Kidney epithelial cell (primary cell): ENCODE measurements at regions not wholly inside any gene's neighbourhood (a gene's known extent, or its start where the extent isn't known, plus 50 kb on each side); places are given as distances from the start of the nearest gene placed in this dataset.

ENCODE experiments used
- DNase-seq: peaks from one replicate; pipeline ENCODE4 v3.0.0-alpha.2; 2010; ENCODE audit warnings: low read depth
- H3K27me3 ChIP-seq: 2 replicates; pipeline ENCODE4 v1.6.0; 2011; ENCODE audit warnings: low read length; ENCODE audit not compliant: control insufficient read depth, insufficient read depth
- H3K36me3 ChIP-seq: 2 replicates; pipeline ENCODE4 v1.5.1; 2011; ENCODE audit warnings: low read length; ENCODE audit not compliant: control insufficient read depth, insufficient read depth
- H3K4me3 ChIP-seq: 2 replicates; pipeline ENCODE4 v1.5.1; 2011; ENCODE audit warnings: low read depth, mild to moderate bottlenecking, control low read depth, low read length
- TF ChIP-seq, protein P1 (sequence below): IDR thresholded peaks from 2 replicates; pipeline ENCODE4 v1.5.1; 2011; ENCODE audit warnings: mild to moderate bottlenecking, moderate library complexity, low read length, control low read depth, inconsistent platforms; ENCODE audit not compliant: insufficient read depth, poor library complexity, severe bottlenecking

DNA sequence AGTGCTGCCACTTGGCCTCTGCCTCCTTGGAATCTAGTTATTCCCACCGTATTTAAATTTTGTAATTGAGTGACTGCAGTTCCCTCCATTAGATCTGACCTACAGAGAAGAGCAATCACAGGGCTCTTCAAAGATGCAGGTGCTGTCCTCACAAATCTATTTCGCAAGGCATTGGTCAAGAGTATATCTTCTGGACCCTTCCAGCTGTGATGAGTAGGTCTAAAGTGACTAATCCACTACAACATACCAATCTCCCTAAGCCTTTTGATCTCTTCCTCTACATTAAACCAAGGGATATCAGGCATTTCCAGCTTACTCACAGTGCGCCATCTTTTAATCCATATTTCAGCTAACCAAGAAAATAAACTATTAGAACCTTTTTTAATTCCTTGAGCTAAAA lies 65.1 kb upstream of the COL3A1 start:
- H3K36me3 ChIP-seq: no peaks in the 10 kb centered on the region
- DNase-seq: no peak
- TF ChIP-seq, protein P1, sequence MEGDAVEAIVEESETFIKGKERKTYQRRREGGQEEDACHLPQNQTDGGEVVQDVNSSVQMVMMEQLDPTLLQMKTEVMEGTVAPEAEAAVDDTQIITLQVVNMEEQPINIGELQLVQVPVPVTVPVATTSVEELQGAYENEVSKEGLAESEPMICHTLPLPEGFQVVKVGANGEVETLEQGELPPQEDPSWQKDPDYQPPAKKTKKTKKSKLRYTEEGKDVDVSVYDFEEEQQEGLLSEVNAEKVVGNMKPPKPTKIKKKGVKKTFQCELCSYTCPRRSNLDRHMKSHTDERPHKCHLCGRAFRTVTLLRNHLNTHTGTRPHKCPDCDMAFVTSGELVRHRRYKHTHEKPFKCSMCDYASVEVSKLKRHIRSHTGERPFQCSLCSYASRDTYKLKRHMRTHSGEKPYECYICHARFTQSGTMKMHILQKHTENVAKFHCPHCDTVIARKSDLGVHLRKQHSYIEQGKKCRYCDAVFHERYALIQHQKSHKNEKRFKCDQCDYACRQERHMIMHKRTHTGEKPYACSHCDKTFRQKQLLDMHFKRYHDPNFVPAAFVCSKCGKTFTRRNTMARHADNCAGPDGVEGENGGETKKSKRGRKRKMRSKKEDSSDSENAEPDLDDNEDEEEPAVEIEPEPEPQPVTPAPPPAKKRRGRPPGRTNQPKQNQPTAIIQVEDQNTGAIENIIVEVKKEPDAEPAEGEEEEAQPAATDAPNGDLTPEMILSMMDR: no peak
- no peak overlapping the region for H3K4me3 ChIP-seq
- no peaks in the 10 kb centered on the region for H3K27me3 ChIP-seq

DNA sequence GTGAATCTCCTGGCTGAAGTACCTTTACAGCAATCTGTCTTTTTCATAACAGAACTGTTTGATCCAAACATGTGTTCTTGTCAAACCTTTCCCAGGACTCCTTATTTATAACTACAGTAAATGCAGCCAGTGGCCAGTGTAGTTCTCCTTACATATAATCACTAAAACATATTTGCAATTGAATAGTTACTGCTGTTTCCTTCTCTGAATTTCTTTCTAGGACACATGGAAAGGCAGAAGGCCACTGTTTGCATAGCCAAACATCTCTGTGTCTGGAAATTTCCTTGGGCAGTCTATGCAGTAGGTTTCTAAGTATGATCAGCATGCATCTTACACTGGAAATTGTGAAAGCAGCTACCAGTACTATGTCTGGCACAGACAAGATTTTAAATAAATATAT lies 57.4 kb upstream of the COL3A1 start:
- Histone ChIP-seq H3K27me3 (no peaks in the 10 kb centered on the region), H3K36me3 (no peaks in the 10 kb centered on the region), H3K4me3 (no peak overlapping the region)
- DNase-seq: no peak
- TF ChIP-seq, protein P1: no peak

DNA sequence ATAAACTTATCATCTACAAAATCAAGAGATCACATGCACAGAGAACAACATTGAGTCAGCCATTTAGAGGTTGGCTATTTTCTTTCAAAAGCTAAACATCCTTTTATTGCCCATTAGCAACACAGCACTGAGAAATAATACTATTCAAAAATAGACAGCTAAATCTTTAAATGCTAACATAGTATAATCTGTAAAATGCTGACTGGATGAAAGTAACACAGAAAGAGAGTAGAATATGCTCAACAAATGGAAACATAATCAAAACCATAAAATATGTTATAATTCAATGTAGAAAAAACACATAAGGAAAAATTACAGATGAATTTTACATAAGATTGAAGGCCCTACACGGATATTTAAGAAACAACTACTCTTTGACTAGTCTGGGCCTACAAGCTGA lies 56.5 kb upstream of the COL3A1 start:
- H3K36me3 ChIP-seq: no peaks in the 10 kb centered on the region
- no peak for DNase-seq
- no peaks in the 10 kb centered on the region for H3K27me3 ChIP-seq
- no peak overlapping the region for H3K4me3 ChIP-seq
- TF ChIP-seq, protein P1: no peak

DNA sequence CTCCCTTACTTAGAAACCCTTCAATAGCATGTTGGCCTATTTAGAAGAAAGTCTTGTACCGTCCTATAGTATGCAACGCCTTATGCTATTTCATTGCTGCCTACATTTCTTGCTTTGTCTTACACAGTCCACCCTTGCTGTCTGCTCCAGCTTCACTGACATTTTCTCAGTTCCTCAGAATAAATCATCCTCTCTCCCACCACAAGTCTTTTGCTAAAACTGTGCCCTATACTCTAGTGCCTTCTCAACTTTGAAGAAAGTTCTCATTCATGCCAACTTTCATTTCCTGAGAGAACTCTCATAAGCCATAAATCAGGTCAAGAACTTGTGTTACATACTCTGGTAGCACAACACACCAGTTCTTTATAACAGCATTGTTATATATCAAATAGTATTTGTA lies 54.3 kb upstream of the COL3A1 start:
- H3K4me3 ChIP-seq: no peak overlapping the region
- TF ChIP-seq, protein P1: no peak
- no peaks in the 10 kb centered on the region for H3K27me3 ChIP-seq
- no peaks in the 10 kb centered on the region for H3K36me3 ChIP-seq
- no peak for DNase-seq

DNA sequence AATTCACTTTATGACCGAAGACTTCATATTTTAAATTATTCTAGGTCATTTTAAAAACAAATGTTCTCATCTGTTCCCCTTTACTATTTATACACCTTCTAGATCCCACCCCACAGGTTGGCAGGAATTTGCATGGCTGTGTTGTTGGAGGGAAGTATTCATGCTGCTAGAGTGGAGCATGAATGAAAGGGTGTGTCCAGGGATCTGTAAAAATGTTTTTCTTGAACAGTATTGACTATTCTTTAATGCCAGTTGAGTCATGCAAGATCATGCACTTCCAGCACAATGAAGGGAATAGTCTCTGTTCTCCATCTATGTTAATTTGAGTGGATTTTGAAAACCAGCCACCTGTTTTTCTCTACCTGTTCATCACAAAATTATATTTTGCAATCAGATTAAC lies 52.0 kb upstream of the COL3A1 start:
- DNase-seq: no peak
- H3K36me3 ChIP-seq: no peaks in the 10 kb centered on the region
- no peak overlapping the region for H3K4me3 ChIP-seq
- TF ChIP-seq, protein P1: no peak
- no peaks in the 10 kb centered on the region for H3K27me3 ChIP-seq
